Lung (tissue), 11 donors: ENCODE measurements at regions not wholly inside any gene's neighbourhood (a gene's known extent, or its start where the extent isn't known, plus 50 kb on each side); places are given as distances from the start of the nearest gene placed in this dataset.

Experiments
- ATAC-seq: fragments of 200-7000 bp; cut with Tn5 transposase; one replicate; pipeline ENCODE4 v1.9.1; 2020; ENCODE audit warnings: moderate number of reproducible peaks; ENCODE audit not compliant: insufficient read depth, low FRiP score
- DNase-seq, 3 donors: peaks; one replicate each; pipeline ENCODE4 v3.0.0-alpha.2; 2013 to 2017
- H3K27ac ChIP-seq, 2 donors: one replicate each; pipeline ENCODE4 v1.5.1; 2013; ENCODE audit warnings: mild to moderate bottlenecking in 2 of 2, moderate library complexity in 2 of 2, control low read depth in 1 of 2, inconsistent platforms in 1 of 2, low read depth in 1 of 2, low read length in 1 of 2
- H3K27me3 ChIP-seq, 3 donors: one replicate each; pipeline ENCODE4 v1.5.1; 2013; ENCODE audit warnings: low read length in 2 of 3; ENCODE audit not compliant: control insufficient read depth in 3 of 3, insufficient read depth in 3 of 3
- H3K36me3 ChIP-seq, 4 donors: one replicate each; pipeline ENCODE4 v1.5.1; 2013; ENCODE audit warnings: low read length in 4 of 4, mild to moderate bottlenecking in 1 of 4, moderate library complexity in 1 of 4; ENCODE audit not compliant: control insufficient read depth in 4 of 4, insufficient read depth in 4 of 4
- H3K4me1 ChIP-seq, 5 donors: one replicate each; pipeline ENCODE4 v1.5.1; 2013; ENCODE audit warnings: low read length in 5 of 5, mild to moderate bottlenecking in 2 of 5, moderate library complexity in 1 of 5; ENCODE audit not compliant: control insufficient read depth in 5 of 5, insufficient read depth in 5 of 5
- H3K4me3 ChIP-seq: one replicate; pipeline ENCODE4 v1.5.1; 2013; ENCODE audit warnings: mild to moderate bottlenecking, control low read depth, moderate library complexity
- H3K9ac ChIP-seq, 2 donors: one replicate each; pipeline ENCODE4 v1.5.1; 2013; ENCODE audit warnings: low read length in 2 of 2, control low read depth in 1 of 2; ENCODE audit not compliant: insufficient read depth in 1 of 2
- H3K9me3 ChIP-seq, 4 donors: one replicate each; pipeline ENCODE4 v1.5.1; 2013; ENCODE audit warnings: low read length in 3 of 4, mild to moderate bottlenecking in 1 of 4, moderate library complexity in 1 of 4; ENCODE audit not compliant: control insufficient read depth in 4 of 4, insufficient read depth in 3 of 4
- WGBS, 2 donors: extraction: QIAGEN DNeasy Blood & Tissue Kit; methylation state at CpG; one replicate each; pipeline ENCODE4 v1.1.7; 2013; 5-methylcytosine and 5-hydroxymethylcytosine counted together
- TF ChIP-seq, protein P1 (sequence below): IDR thresholded peaks from 2 replicates; pipeline ENCODE4 v1.5.1; 2012; ENCODE audit warnings: mild to moderate bottlenecking; ENCODE audit errors: control extremely low read depth, extremely low read depth
- donor health status: control.
- donor health status: control.
- donor health status: Bipolar disorder and iron deficiency.
- donor health status: healthy.
- donor health status: DM: yes; HTN: yes; CAD: no.

- 72 to 85% methylated on average over 1 of the region's 1 CpG for WGBS, 2 donors
- H3K9me3 ChIP-seq, result no peaks in the 10 kb centered on the region
- DNase-seq (no peak), ATAC-seq (no peak)
- no peak overlapping the region for H3K9ac ChIP-seq
- H3K4me3 ChIP-seq, result no peak overlapping the region
- TF ChIP-seq, protein P1, sequence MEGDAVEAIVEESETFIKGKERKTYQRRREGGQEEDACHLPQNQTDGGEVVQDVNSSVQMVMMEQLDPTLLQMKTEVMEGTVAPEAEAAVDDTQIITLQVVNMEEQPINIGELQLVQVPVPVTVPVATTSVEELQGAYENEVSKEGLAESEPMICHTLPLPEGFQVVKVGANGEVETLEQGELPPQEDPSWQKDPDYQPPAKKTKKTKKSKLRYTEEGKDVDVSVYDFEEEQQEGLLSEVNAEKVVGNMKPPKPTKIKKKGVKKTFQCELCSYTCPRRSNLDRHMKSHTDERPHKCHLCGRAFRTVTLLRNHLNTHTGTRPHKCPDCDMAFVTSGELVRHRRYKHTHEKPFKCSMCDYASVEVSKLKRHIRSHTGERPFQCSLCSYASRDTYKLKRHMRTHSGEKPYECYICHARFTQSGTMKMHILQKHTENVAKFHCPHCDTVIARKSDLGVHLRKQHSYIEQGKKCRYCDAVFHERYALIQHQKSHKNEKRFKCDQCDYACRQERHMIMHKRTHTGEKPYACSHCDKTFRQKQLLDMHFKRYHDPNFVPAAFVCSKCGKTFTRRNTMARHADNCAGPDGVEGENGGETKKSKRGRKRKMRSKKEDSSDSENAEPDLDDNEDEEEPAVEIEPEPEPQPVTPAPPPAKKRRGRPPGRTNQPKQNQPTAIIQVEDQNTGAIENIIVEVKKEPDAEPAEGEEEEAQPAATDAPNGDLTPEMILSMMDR, result no peak
- H3K27me3 ChIP-seq, result no peaks in the 10 kb centered on the region
- H3K27ac ChIP-seq, result no peak overlapping the region
- no peaks in the 10 kb centered on the region for H3K36me3 ChIP-seq
- H3K4me1 ChIP-seq, result peaks cover 0 to 17% (median 5%) of the 10 kb centered on the region in 5 donors
These were observed 112.5 kb upstream of the ZNF366 start for GRCh38 chr5:72619677-72620076.

DNA sequence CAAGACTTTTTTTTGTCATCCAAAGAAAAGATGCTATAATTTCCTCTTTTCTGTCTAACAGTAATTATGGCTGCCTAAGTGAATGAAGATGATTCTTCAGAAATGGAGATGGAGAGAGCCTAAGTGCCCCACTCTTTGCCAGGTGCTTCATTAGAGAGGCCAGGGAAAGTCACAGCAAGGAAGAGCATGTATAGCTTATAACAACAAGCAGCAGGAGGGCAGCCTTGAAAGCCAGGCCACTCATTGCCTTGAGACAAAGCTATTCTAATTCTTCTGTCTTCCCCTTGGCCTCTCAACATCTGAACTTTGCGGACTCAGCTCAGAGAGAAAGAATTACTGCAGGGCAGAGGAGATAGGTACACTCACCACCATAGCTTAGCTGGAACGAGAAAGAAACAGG is 112.0 kb upstream of the ZNF366 start:
- H3K27ac ChIP-seq, result no peak overlapping the region
- ATAC-seq, result no peak
- no peak overlapping the region for H3K9ac ChIP-seq
- no peak for DNase-seq
- H3K9me3 ChIP-seq, result no peaks in the 10 kb centered on the region
- H3K4me3 ChIP-seq, result no peak overlapping the region
- peaks cover 0 to 13% (median 6%) of the 10 kb centered on the region in 5 donors for H3K4me1 ChIP-seq
- TF ChIP-seq, protein P1, result no peak
- no peaks in the 10 kb centered on the region for H3K27me3 ChIP-seq
- 94 to 98% methylated on average over 2 of the region's 2 CpGs for WGBS, 2 donors
- H3K36me3 ChIP-seq, result no peaks in the 10 kb centered on the region

DNA sequence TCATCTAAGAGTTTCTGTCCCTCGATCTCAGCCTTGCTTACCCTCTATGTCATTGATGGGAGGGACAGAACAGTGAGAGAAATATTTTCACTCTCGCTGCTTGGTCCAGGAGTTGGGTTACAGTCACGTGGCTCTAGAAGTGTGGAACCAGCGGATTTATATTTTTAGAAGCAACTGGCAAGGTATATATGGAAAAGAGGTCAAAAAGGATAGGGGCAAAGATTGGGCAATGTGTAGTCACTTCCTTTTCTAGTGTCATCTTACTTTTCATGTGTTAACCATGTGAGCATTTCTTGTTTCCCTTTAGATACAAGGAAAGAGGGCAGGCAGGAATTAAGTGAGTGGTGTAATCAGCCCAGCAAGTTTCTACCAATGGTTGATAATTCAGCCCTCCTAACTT is 111.5 kb upstream of the ZNF366 start:
- 75 to 79% methylated on average over 4 of the region's 4 CpGs for WGBS, 2 donors

DNA sequence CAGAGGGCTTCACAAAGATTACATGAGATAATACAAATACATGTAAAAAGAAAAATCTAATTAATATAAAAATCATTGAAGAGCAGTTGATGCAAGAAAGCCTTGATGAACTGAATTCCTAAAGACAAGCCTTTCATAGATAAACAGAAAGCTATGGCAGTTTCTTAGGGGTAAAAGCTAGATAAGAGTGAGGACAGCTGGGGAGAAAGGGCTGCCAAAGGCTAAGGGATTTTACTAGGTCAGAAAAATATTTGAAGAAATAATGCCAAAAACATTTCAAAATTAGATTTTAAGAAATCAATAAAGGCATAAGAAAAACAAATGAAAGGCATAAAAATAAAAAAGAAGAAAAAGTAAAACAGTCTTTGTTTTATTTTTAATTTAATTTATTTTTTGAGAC is 107.9 kb upstream of the ZNF366 start:
- ATAC-seq (no peak), DNase-seq (peak in 2 of 3 donors; percentile 74 to 81)
- H3K4me1 ChIP-seq, result peaks cover 0 to 5% (median 3%) of the 10 kb centered on the region in 5 donors
- no peak overlapping the region for H3K9ac ChIP-seq
- no peak overlapping the region for H3K27ac ChIP-seq
- no peaks in the 10 kb centered on the region for H3K27me3 ChIP-seq
- no peaks in the 10 kb centered on the region for H3K36me3 ChIP-seq
- no peak overlapping the region for H3K4me3 ChIP-seq
- H3K9me3 ChIP-seq, result no peaks in the 10 kb centered on the region
- TF ChIP-seq, protein P1, result no peak

More for the DNA sequence above, 111.5 kb upstream of the ZNF366 start:
- ATAC-seq (no peak), DNase-seq (no peak)
- no peaks in the 10 kb centered on the region for H3K27me3 ChIP-seq
- TF ChIP-seq, protein P1, result no peak
- H3K9ac ChIP-seq, result no peak overlapping the region
- no peaks in the 10 kb centered on the region for H3K9me3 ChIP-seq
- H3K27ac ChIP-seq, result no peak overlapping the region
- H3K36me3 ChIP-seq, result no peaks in the 10 kb centered on the region
- H3K4me3 ChIP-seq, result no peak overlapping the region
- peaks cover 0 to 7% (median 6%) of the 10 kb centered on the region in 5 donors for H3K4me1 ChIP-seq
